Muscle of back (tissue), 3 donors: ENCODE measurements at regions not wholly inside any gene's neighbourhood (a gene's known extent, or its start where the extent isn't known, plus 50 kb on each side); places are given as distances from the start of the nearest gene placed in this dataset.

Experiments used
- DNase-seq, 3 donors: peaks; one replicate each; pipeline versions ENCODE4 v3.0.0 to v3.0.0-alpha.2; 2013

DNA sequence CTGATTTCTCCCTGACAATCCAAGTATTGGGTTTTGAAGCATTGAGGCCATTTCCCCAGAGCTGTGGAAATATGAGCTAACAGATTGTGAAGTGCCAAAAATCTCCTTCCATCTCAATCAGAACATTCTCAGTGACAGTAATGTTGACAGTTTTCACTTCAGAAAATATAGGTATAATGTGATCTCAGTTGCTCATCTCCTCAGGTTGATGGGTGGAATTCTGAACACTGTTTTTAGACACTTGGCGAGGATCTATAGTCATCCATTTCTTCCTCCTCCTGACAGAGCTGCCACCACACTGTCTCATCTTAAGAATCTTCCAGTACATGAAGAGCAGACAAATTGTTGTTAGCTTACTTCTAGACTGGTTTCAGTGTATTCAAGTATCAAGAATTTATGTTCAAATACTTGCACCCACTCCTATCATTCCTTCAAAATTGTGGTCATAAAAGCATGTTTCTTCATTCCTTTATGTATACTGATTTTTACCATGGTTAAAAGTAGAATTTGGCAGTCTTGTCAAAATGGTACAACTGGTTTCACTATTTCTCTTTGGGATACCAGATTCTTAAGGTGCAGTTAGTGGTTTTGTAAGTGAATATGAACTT is 199.7 kb upstream of the TLE4 start:
- no peak for DNase-seq

DNA sequence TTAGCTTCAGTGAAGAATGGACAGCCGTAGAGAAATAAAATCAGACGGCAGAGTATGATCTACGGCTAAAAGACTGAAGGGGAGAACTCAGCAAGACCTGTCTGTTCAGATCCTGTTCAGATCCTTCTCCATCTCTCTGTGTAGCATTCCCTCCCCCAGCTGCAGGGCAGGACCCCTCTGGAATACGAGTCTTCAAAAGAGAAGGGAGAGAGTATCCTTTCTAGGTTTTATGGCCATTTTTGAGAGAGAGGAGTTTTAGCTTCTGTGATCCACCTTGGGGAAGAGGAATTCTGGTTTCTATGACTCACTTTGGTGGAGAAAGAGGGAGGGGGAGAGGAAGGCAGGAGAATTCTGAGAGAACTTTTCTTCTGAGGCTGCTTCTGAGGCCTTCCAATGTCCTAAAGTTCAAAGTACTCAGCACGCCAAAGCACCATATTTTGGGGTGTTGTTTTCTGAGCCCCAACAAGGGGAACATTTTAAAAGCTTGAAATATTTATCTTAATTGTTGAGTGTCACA is 194.4 kb upstream of the TLE4 start:
- DNase-seq, result no peak

DNA sequence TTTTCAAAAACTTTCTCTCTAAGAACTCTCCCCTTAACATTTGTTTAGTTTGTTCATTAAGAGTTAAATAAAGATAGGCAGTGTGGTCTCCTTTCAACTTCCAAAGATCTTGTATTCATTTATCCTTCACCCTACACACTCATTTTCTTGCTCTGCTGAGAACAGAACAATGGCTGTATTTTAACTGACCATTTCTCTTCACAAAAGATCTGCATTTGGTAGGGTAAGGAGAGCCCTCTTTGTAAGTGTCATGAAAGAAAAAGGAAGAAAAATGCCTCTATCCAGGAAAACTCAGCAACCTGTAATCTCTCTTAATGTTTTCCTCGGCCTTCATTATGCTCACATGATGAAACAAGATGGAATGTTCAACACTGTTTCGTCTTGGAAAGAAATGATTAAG is 193.7 kb upstream of the TLE4 start:
- no peak for DNase-seq

DNA sequence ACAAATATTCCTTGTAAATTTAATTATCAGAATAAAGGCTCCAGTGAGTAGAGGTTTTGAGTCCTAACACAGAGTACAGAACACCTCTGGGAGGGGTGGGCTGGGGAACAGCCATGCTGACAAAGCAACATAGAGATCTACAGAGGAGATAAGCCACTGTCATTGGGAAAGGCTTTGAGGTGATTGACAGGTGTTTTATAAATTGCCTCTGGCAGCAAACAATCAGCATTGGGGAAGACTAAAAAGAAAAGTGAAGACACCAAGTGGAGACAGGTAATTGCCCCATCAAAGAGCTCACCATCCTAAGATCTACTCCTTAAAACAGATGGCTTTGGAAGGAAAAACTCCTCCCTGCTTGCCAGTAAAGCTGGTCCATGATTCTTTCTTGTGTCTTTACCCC is 189.7 kb upstream of the TLE4 start:
- DNase-seq, result no peak

DNA sequence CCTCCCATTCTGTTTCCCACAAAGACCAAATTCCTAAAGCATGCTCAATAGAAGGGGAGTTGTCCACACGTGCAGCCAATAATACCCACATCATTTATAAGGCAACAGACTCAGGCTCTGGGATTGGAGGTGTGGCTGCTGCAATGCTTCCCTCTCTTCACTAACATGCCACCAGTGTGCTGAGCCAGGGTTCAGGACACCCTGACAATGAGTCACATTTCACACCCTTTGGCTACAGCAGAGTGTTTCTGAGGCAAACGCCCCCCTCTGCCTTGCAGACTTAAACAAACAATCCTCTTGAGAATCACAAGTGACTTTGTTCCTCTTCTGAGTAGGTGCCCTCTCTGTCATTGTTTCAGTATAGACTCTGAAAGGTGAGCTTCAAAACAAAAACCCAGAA is 189.3 kb upstream of the TLE4 start:
- no peak for DNase-seq

DNA sequence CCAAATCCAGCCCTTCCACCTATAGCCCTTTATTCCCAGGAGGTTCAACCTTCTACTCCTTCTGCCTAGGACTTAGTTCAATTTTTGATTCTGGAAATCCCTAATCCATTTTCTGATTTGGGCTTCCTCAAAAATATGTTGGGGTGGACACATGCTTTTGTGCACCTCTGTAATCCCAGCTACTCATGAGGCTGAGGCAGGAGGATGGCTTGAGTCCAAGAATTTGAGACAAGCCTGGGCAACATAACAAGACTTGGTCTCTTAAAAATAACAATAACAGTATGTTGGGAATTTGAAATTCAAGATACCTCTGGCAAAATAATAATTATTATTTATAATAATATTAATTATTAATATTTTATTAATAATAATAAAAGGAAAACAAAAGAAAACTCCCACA is 188.7 kb upstream of the TLE4 start:
- DNase-seq, result no peak

DNA sequence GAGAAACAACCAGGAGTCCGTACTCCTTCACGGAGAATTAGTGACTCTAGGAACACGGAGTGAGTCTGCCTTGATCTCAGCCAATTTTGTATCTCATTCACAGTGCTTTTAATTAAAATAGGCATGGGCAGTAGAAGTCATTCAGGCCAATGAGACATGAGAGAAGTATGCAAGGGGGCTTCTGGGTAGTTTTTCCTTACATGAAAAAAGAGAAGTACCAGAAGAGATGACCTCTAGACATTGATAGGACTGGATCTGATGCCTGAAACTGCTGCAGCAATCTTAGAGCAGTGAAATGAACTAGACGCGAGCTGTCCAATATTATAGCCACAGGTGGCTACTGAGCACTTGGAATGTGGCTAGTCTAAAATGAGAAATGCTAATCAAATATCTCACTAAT is 187.7 kb upstream of the TLE4 start:
- DNase-seq, result no peak

DNA sequence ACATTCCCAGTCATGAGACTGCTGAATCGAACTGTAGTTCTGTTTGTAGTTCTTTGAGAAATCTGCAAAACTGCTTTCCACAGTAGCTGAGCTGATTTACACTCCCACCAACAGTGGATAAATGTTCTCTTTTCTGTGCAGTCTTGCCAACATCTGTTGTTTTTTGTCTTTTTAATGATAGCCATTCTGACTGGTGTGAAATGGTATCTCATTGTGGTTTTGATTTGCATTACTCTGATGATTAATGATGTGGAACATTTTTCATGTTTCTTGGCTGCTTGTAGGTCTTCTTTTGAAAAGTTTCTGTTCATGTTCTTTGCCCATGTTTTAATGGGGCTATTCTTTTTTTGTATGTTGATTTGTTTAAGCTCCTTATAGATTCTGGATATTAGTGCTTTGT is 187.3 kb upstream of the TLE4 start:
- DNase-seq, result no peak

DNA sequence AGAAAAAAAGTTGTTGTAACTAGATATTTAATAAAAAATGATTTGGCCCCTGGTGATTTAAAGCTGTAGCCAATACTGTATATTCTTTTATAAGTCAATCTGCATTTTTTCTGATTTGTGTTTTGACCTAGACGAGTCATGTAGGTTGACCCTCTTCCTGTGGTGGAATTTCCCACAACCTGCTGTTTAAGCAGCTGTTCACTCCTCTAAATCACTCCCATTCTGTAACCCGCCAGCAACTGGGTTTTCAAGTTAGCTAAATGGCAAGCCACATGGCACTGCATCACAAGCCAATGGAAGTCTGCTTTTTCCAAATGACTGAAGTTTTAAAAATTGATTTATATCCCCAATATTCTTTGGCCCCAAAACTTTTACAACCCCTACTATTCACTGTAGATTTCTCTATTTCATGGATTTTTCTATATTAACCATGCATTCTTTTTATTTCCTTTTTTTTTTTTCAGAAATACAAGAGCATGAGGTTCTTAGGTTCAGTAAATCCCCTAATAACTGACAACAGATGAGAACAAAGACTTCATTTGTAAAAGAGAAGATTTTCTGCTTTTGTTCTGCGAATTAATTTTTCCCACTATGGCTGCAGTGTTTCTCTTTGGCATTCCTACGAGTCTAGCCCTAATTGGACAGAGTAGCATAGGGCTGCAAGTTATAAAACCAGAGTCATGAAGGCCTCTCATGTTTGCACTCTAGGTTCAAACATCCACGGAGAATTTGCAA is 184.5 kb upstream of the TLE4 start:
- peak in 1 of 3 donors; percentile 34 for DNase-seq

DNA sequence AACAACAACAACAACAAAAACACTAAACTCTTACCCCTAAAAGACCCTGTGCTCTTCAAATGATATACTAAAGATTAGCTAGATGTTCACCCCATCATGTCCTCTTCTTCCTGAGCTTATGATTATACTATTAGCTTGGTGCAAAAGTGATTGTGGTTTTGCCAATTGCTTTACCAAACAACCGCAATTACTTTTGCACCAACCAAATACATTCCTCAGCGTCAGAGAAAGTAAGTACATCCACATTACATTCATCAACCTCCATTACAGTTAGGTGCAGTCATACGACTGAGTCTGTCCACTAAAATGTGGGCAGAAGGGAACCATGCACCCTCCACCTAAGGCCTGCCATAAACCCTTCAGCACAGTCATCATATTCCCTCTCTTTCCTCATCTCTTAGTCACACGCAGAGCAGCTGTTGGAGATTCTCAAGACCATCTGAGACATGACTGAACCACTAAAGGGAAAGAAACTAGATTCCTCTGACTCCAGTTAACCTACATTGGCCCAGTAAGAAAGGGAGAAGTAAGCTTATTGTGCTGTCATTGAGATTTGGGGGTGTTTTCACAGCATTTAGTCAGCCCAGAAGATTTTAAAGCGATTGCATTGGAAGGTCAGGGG is 181.6 kb upstream of the TLE4 start:
- peak in 2 of 3 donors; percentile 7 to 28 for DNase-seq

DNA sequence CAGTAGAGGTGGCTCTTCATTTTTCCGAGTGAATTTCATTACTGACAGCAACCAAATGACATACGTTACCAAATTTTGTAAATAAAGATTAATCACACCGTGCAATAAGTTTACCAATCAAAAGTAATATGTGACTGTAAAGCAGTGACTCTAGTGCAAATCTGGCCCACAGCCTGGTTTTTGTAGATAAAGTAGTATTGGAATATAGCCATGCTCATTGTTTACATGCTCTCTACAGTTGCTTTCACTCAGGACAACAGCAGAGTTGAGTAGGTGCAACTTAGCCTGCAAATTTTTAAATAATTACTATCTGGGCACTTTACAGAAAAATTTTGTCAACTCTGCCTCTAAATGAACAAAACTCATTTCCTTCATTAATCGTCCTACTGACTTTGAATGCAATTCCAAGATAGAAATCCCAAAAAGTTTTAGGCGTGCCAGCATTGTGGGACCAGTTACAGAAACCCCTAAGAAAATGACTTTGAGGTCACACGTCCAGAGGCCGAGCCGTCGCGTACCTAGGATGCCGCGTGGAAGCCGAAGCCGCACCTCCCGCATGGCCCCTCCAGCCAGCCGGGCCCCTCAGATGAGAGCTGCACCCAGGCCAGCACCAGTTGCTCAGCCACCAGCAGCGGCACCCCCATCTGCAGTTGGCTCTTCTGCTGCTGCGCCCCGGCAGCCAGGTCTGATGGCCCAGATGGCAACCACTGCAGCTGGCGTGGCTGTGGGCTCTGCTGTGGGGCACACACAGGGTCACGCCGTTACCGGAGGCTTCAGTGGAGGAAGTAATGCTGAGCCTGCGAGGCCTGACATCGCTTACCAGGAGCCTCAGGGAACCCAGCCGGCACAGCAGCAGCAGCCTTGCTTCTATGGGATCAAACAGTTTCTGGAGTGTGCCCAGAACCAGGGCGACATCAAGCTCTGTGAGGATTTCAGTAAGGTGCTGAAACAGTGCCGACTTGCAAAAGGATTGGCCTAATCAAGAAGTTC is 180.7 kb upstream of the TLE4 start:
- DNase-seq, result no peak

DNA sequence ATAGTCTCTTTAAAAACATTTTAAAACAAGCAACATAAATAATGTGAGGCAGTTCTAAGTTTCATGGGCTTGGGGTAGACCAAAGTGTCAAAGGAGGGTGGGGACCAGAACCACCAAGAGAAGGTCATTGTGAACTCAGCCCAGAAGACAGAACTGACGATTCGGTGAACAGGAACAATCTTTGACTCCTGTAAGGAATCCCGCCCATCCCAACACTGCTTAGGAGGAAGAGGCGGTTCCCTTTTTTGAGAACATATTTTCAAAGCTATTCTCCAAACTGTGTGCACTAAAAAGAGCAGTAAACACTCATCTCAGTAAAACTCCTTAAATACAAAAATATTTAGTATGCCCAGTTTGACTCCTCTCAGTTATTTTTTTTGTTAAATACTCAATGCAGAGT is 176.5 kb upstream of the TLE4 start:
- no peak for DNase-seq

DNA sequence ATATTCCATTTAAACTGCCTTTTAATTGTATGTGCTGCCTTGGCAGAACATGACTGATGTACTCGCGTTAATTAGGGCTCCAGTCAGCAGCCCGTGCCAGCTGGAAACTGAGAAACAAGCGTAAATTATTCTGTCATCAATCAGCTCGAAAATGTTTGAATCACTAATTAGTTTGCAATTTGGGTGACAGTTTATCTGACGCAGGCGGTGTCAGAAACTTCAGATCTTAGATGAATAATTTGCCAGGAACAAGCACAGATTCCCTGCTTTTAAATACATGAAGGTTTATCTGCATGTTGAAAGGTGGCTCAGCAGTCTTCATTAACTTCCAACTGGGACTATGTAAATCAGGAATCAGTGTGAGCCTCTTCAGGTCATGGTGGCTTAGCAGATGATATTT is 176.0 kb upstream of the TLE4 start:
- no peak for DNase-seq

DNA sequence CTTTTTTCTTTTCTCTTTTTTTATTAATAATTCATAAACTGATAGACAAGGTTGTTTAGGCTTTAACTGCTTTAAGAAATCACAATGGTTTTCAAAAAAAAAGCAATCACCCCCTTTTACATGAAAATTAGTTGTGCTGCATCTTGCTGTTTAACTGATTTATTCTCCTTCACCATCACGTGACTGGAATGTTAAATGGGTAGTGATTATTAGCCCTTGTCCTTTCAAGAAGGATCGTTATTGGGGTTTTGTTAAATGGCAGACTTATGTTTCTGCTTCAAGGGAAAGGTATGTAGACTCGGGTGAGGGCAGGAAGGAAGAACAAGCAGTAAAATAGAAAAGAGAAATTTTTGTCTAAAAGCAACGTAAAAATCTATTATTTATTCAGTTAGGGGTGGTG is 175.6 kb upstream of the TLE4 start:
- no peak for DNase-seq

DNA sequence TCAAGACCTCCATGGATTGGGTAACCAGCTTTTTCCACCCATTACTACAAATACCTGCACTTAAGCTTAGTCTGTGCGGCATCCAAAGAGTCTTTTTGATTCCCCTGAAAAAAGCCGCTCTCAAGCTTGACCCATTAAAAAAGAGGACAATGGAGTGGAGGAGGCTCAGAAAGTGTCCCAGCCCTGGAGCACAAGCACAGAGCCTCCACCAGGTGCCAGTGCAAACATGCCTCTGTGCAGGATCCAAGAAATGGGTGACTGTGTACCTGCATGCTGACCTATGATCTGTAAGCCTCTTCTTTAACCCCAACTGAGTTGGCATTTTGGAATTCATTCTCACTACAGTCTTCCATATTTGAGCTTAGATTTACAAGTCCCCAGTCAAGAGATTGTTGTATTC is 168.3 kb upstream of the TLE4 start:
- DNase-seq, result no peak

DNA sequence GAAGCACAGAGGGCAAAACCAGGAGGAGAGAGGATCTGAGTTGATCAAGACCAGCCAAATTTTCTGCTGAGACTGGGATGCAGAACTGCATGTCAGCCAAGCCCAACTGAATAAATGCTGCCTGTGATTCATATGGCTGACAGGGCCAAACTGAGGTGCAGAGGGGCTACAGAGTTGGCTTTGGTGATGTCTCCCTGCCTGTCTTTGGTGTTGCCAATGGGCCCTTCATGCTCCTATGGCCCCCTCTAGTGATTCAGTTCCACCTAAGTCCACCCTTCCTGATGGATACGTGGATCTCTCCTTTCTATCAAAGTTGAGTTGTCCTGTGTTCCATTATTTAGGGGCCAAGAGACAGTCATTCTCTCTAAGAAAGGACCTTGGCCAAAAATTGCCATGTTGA is 163.6 kb upstream of the TLE4 start:
- DNase-seq, result no peak

DNA sequence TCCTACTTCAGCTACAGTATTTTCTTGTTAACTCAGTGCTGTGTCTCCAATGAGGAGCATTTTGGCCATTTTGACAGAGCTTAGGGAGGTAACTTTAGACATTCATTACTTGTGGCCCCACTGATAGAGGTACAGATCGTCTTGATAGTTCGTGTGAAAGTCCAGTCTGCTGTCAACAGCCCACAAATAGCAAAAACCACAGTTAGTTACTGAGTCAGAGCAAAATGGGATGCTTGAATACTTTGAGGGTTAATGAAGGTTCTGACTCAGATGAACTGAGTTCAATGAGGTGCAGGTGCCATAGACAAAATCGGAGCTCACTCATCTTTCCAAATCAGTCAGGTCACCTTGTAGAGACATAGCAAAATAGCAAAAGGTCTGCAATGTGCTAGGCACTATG is 163.1 kb upstream of the TLE4 start:
- peak in 1 of 3 donors; percentile 13 for DNase-seq

DNA sequence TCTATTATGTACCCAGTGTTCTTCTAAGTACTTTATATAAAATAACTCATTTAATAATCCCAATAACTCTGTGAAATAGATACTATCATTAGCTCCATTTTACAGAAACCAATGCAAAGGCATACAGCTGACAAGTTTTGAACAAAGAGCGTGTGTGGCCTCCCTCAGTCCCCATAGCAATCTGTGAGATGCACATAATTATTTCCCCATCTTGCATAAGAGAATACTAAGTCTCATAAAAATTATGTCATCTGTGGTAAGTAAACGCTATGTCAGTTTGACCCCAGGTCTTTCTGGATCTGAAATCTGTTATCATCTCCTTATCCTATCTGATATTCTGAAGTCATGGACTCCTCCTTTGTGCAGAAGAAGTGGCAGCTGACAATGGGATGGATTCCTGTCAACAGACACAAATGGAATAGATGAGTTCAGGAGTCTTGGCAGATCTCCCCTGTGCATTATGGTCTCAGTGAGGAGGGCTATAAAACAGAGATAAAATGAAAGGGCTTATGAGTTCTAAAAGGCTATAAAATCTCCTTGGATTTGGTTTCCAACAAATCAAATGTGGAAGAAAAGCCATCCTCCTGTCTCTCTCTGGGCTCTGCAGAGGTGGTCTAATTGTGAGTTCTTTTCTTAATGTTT is 162.5 kb upstream of the TLE4 start:
- DNase-seq, result no peak

DNA sequence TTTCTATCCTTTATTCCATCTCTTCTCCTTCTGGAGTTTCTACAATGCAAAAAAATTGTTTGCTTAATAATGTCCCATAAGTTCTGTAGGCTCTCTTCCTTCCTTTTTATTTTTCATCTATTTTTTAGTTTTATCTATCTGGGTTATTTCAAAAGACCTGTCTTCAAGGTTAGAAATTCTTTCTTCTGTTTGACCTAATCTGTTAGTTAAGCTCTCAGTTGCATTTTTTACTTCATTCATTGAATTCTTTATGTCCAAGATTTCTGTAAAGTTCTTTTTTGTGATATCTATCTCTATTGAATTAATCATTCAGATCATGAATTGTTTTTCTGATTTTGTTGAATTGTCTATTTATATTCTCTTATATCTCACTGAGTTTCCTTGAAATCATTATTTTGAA is 145.9 kb upstream of the TLE4 start:
- DNase-seq, result no peak

DNA sequence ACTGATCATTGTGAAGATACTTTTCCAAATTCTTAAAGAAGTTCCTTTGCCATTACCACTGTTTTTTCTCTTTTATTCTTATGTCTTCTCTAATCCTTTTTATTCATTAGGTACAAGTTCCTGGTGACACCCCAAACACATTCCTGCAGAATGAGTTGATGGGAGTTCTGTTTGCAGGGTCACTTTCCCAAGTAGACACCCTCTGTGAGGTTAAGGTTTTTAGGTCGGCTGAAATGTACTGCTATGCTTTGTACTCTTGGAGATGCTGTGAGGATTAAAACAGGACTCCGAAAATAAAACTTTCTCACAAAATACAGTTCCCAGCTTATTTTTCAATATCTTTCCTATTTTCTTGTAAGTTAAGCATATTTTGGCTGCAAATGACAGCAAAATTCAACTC is 143.3 kb upstream of the TLE4 start:
- no peak for DNase-seq

DNA sequence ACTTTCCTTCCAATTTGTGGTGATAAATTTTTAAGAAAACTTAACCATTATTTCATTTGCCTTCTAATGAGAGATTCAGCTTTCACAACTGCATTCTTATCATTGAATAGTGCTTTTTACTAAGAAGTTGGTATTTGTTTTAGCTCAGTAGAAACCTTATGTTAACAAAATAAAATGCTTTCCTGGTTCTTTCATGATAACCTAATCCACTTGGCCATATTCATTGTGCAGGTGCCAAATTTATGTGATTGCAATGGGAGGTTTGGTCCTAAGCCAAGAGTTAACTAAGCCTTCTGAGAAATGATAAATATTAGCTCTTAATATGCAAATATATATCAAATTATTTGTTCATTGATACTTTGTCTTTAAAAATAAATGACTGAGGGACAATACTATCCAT is 141.1 kb upstream of the TLE4 start:
- DNase-seq, result no peak
